ENCODE measurements at regions not wholly inside any gene's neighbourhood (a gene's known extent, or its start where the extent isn't known, plus 50 kb on each side); places are given as distances from the start of the nearest gene placed in this dataset.

DNA sequence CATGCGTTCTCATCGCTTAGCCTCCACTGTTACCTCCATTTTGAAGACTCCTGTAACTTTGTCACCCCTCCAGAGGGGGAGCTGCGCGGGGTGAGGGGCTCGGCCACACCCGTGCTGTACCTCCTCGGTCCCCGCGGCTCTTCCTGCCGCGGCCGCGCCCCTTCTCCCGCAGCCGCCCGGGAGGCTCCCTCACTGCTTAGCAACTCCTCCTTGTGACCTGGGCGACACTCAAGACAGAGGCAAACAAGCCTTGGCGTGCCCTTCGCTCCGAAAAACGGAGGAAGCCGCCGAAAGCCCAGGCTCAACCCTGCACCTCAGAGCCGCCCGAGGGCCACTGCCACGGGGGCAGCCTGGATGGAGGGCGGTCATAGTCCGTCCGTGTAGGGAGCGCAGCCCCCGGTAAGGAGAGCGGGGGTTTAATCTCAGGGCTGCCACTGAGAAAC is 494.3 kb downstream of the FOXO1 start:
- no peak for DNase-seq (ENCODE audit: low spot score)
- TF ChIP-seq, protein P1, sequence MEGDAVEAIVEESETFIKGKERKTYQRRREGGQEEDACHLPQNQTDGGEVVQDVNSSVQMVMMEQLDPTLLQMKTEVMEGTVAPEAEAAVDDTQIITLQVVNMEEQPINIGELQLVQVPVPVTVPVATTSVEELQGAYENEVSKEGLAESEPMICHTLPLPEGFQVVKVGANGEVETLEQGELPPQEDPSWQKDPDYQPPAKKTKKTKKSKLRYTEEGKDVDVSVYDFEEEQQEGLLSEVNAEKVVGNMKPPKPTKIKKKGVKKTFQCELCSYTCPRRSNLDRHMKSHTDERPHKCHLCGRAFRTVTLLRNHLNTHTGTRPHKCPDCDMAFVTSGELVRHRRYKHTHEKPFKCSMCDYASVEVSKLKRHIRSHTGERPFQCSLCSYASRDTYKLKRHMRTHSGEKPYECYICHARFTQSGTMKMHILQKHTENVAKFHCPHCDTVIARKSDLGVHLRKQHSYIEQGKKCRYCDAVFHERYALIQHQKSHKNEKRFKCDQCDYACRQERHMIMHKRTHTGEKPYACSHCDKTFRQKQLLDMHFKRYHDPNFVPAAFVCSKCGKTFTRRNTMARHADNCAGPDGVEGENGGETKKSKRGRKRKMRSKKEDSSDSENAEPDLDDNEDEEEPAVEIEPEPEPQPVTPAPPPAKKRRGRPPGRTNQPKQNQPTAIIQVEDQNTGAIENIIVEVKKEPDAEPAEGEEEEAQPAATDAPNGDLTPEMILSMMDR (IDR thresholded peaks at IDR 0.05; ENCODE audit: extremely low read depth, missing control alignments): no peak

DNA sequence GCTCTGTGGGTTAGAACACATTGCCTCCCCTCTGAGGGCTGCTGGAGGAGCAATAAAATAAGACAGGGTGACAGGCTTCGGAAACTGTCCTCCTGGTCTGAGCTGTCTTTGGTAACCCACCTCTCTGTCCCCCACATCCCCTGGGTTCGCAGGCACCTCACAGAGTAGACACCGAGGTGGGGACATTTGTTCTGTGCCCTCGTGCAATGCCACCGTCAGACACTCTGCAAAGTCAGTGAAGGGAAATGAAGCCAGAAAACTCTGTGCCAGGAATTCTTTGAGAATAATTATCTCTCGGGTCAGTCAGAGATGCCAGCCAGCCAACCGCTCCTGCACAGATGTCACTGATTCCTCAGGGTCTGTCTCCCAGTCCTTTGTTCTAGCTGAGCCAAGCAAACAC is 493.6 kb downstream of the FOXO1 start:
- no peak for DNase-seq (ENCODE audit: low spot score)
- TF ChIP-seq, protein P1 (IDR thresholded peaks at IDR 0.05; ENCODE audit: extremely low read depth, missing control alignments): no peak

DNA sequence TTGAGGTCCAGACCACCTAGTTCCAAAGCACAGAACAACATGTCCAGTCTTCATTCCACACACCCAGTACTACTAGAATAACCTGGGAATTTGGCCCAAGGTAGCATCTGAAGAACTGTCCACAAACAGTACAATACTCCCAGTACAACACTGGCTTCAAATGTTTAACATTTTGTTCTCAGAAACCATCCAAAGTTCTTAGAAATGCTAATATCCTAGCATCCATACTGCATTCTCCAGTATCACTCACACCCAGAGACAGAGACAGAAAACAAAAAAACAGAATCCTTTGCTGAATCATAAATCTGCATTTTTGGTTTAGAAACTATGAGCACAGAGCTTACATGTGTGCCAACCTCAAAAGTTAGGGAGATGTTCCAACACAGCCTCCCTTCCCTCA is 490.8 kb downstream of the FOXO1 start:
- TF ChIP-seq, protein P1 (IDR thresholded peaks at IDR 0.05; ENCODE audit: extremely low read depth, missing control alignments): no peak
- DNase-seq (ENCODE audit: low spot score): no peak

DNA sequence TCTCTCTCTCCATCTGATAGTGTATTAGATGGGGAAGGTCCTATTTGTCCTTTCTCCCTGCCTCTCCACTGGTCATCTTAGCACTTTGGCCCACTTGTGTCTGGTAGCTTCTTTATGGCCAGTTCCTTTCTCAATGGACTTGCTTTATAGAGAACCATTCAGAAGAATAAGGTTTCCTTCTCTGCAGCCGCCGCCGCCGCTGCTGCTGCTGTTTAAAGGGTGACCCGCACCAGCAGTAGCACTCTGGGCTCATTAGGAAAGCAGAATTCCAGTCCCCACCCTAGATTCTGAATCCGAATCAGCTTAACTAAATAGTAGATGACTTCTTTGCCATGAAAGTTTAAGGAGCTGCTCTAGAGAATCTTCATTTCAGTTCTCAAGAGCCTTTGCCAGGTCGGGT is 490.2 kb downstream of the FOXO1 start:
- no peak for DNase-seq (ENCODE audit: low spot score)
- TF ChIP-seq, protein P1 (IDR thresholded peaks at IDR 0.05; ENCODE audit: extremely low read depth, missing control alignments): no peak

DNA sequence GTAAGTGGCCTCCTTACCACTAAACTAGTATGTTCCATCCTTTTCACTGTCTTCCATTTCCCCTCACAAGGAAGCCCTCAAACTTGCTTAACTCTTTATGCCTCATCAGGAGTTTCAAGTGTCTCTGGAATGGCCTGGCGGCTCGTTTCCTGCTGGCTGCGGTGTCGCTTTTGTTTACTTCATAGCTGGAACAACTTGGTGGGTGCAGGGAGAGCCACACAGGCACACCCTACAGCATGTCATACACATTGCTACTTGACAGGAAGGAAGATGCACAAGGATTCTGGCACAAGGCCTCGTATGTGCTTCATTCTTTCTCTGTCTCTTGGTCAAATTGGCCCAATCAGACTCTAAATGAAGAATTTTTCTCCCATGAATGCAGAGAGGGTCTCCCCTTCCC is 488.3 kb downstream of the FOXO1 start:
- TF ChIP-seq, protein P1 (IDR thresholded peaks at IDR 0.05; ENCODE audit: extremely low read depth, missing control alignments): no peak
- DNase-seq (ENCODE audit: low spot score): no peak

DNA sequence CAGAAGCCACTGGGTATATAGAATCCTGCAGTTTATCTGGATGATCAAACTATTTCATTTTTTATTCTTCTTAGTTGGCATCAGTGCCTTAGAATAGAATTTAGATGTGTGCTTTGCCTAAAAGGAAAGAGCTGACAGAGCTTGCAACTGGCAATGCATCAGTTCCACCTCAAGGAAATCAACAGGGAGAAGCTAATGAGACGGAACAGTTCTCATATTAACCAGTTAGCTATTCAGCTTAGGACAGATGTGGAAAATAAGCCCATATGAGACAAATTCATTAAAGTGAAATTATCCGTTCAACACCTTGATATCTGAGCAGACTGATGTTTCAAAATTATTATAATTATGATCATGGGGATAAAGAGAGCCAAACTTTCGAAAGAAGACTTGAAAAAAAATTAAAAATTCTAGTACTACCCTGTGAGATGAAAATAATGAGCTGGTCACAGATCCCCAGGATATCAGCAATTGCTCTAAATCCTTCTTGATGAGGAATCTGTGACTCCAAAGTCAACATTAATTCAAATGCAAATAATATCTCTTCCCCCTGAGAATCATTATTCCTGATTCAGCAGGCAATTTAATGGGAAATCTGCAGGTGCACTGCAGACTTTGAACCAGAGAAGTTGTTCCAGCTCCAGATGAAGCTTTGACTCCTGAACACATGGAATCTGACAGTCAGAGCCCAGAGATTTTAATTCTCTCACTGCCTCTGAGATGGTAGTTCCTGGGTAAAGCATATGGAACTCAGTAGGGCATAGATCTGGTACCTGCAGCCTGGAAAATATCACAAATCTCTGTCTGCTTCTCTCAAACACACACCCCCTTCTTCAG is 486.8 kb downstream of the FOXO1 start:
- TF ChIP-seq, protein P1 (IDR thresholded peaks at IDR 0.05; ENCODE audit: extremely low read depth, missing control alignments): no peak
- DNase-seq (ENCODE audit: low spot score): no peak

DNA sequence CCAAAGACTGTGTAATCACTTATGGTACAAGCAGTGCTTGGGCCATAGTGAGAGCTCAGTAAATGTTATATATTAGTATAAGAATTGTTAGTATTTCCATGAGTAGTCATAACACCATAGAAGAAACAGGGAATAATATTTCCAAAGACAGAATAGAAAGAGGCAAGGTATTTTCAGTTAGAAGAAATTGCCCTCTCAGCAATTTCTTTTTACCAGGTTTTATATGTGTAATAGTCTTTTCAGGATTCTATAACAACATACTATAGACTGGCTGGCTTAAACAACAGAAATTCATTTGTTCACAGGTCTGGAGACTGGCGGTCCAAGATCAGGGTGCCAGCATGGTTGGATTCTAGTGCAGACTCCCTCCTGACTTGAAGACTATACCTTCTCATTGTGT is 485.7 kb downstream of the FOXO1 start:
- DNase-seq (ENCODE audit: low spot score): no peak
- TF ChIP-seq, protein P1 (IDR thresholded peaks at IDR 0.05; ENCODE audit: extremely low read depth, missing control alignments): no peak

All from GM20000 (cell line).